GM19035 (cell line): ENCODE measurements at regions not wholly inside any gene's neighbourhood (a gene's known extent, or its start where the extent isn't known, plus 50 kb on each side); places are given as distances from the start of the nearest gene placed in this dataset.

Experiments used
- ATAC-seq: cut with Tn5 transposase; IDR thresholded peaks from one replicate; pipeline ENCODE4 v1.9.1; 2021; ENCODE audit not compliant: unreplicated experiment

DNA sequence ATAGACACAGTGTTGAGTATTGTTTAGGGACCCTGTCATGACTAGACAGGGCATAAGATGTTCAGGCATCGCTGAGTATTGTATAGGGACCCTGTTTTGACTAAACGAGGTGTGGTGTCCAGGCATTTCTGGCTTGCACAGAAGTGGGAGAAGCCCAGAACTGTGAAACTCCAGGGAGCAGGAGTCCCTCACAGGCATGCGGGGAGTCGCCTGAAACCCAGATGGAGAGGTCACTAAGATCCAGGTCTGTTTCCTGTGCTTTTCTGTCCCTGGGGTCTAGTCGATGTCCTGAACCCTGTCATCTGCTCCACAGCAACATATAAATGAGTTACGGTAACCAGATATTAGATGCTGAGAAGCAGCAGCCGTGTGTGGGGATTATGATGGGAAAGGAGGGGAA, 469.0 kb upstream of the SALL3 start:
- no peak for ATAC-seq

DNA sequence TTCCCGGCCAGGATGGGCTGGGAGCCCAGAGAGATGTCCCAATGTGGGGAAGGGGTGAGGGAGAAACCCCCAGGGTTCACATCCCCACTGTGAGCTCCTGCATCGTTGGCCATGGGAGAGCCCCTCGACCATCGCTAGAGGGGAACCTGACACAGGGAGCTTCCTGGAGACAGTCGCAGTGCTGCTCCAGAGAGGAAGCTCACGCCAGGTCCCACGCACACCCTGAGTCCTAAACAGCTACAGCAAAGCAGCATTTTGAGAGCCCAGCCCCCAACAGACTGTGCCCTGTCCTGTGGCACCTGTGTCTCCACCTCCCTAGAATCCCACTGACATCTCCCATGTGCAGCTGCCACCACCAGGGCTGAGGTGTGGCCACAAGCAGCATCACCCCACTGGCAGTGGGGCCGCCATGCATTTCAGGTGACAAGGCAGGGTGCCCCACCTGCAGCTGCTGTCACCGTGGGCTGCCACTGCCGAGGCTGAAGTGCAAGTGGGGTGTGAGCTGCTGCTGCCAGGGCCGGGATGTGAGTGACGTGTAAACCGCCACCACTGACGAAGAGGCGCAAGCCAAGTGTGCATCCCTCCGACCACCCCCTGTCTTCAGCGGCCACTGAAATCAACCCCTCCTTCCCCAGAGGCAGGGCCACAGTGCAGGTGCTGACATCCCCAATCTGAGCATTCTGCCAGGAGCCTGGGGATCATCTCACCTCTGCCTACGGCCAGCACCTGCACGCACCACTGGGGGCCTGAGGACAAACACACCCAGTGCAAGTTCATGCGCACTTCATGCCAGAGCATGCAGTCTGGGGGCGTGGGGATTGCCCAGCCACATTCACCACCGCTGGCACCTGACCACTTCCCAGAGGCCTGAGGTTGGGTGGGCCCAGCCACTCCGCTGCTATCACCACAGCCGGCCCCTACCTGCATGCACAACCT, 467.7 kb upstream of the SALL3 start:
- no peak for ATAC-seq

DNA sequence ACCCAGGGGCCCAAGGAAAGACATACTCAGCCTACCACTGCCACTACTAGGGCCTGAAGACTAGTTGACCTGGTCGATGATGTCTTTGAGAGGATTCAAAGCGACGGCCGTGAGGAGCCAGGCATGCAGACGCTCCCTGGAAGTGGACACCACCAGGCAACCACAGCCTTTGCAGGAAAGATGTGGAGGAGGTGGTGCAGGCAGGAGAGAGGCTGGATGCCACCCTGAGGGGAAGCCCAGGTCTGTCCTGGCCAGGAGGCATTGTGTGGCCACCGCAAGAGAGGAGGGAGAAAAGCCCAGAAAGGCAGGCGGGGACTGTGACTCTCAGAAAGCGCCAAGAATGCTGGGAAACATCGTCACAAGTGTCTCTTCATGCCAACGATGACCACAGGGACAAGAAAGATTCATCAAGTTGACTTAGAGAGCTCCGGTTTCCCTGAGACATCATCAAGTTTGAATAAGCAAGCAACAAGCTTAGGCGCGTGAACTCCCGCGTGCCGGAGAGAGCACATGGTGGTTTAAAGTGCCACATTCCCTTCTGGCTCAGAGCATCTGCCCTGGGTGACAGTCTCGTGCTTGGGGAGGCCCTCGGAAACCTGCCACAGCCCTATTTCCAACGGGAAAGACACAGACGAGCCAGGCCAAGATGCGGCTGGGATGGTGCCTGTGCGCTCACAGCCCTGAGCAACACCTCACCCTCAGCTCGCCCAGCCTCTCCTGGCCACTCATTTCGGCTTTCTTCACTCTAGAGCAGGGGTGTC, 464.5 kb upstream of the SALL3 start:
- no peak for ATAC-seq

DNA sequence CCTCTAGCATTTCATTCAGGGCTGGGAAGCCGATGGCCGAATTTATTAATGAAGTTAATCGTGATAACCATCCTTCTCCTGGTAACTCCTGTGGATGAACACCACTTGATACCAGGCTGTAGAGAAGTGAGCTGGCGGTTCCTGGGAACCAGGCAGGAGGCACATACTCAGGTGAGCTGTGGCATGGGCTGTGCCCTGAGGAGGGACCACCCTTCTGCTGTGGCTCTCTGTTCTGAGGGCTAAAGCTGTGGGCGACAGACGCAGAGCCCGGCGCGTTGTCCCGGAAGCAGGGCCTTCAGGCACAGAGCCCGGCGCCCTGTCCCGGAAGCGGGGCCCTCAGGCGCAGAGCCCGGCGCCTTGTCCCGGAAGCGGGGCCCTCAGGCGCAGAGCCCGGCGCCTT, 462.3 kb upstream of the SALL3 start:
- ATAC-seq = no peak

DNA sequence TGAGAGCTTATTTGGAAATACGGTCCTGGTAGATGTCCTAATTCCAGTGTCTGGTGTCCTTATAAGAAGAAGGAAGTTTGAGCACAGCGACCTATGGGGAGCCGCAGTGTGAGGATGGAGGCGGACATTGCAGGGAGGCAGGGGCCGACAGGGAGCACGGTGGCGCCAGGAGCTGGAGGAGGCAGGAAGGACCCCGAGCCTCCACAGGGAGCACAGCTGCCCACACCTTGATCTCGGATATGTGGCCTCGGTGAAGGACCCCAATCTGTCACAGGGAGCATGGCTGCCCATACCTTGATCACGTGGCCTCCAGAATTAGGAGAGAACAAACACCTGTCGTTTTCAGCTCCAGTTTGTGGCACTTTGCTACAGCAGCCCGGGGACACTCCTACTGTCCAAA, 461.6 kb upstream of the SALL3 start:
- no peak for ATAC-seq

DNA sequence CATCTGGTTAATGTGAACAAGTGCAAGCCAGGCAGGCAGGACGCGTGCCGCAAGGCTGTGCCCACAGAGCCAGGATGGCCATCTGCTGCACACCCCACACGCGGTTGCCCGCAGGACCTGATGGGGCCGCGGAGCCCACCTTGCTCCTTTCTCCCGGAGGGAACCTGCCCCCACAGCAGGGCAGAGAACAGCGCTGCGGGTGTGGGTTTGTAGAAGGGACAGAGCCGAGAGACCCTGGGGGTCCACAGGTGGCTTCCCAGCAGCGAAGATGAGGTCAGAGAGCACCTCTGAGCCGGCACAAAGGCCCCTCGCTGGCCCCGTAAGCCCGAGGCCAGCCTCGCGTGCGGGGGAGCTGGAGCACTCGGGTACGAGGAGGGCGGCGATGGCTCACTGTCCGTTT, 460.8 kb upstream of the SALL3 start:
- ATAC-seq = no peak

DNA sequence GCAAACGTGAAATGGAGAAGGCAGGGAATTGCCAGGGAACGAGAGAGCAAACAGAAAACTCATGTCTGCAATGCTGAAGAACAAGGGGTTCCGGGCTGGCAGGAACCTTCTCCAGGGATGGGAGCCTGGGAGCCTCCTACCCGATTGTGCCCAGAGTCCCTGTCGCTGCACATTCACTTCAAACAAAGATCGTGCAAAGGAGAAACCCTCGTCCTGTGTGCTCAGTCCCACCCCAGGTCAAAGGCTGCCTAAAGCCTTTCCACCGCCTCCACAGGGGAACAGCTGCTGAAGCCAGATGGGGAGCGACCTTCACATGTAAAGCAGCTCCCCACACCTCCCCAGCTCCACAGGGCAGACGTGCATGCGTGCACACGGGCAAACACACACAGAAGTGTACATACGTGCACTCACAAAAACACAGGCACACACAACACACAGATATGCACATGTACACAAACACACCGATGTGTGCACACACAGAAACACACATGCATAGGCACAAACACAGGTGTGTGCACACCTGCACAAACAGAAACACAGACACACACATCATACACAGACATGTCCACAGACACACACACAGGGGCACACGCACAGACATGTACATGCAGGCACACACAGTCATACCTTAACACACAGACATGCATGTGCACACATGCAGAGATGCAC, 460.1 kb upstream of the SALL3 start:
- ATAC-seq = no peak

DNA sequence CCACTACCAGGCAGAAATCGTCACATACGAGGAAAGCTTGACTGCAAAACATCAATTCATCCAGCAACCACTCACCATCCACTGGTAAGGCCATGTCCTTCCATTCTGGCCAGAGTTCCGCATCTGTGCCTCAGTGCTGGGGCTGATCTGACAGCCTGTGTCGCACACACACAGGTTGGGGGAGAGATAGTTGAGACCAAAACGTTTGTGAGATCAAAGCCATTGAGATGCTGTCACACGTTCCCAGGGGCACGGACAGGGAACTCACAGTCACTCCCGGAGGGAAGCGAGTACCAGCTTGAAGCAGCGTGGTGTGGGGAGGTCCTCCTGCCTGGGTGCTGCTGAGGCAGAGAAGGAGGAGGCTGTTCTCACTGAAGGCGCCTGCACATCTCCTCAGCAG, 458.5 kb upstream of the SALL3 start:
- no peak for ATAC-seq

DNA sequence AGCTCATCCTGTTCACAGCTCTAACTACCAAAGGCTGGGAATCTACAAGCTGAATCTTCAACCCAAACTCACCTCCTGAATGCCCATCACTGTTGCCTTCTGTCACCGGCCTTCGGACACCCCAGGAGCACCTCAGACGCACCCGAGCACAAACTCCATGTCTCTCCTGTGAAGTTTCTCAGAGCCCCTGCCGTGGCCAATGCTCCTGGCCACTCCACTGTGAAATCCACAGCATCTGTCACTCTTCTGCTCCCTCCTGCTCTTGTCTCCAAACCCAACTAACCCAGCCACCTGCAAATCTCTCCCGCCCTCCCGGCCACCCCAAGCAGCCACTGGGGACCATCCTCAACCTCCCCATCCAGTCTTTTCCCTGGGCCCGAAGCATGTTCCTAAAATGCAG, 457.9 kb upstream of the SALL3 start:
- no peak for ATAC-seq

DNA sequence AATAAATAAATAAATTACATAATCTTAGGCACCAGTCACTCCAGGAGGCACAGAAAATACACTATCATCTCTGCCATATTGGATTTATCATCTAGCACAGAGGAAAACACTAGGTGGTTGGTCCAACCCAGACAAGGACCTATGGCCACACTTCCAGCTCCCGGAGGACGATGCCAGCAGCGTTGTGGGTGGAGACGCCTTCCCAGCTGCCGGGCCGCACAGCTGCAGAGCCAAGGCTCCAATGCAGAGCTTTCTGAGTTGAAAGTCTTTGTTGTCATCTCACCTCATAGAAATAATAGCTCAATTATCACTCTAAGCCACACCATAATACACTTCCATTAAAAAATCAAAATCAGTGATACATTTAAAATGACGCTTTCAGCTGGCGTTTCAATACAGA, 457.1 kb upstream of the SALL3 start:
- ATAC-seq = no peak

DNA sequence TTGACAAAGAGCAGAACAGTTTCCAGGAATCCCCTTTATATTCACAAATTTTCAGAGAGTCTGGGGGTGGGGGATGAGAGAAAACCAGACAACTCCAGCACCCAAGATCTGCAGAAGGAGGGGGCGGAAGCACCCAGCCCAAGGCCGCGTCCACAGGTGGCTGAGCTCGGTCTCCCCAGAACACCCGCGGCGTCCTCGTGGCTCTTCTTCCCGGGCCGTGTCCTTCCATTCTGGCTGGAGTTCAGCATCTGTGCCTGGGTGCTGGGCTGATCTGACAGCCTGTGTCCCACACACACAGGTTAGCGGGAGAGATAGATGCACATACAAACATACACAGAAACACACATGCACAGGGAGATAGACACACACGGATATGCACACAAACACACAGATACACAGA, 455.8 kb upstream of the SALL3 start:
- no peak for ATAC-seq

DNA sequence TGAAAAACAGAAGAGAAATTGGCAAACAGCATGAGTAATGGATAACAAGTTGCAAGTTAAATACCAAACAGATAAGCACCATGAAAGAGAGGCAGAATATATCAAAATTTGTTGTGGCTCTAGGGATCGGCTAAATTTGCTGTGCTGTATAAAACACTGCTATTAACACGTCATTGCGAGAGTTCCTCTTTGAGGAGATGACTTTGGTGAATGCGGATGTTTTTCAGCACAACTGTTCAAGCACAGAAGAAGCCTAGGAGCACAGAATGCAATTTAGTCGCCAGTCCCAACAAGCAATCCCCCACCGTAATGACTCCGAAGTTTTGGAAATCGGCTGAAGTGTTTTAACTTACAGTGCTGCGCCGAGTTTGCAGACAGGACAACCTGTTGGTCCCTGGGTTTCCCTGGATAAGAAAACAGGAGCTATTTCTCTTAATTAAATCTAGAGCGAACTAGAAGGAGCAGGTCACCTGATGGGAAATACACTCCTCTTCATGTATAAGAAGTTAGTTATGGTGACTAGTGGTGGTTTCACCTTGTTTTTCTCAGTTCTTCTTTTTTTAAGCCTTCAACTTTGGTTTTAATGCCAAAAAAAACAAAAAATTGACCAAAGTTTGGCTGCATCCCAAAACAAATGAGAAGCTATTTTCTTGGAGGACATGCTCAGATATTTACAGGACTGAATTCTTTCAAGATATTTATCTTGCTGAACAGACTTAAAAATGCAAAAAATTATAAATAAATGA, 454.1 kb upstream of the SALL3 start:
- no peak for ATAC-seq

DNA sequence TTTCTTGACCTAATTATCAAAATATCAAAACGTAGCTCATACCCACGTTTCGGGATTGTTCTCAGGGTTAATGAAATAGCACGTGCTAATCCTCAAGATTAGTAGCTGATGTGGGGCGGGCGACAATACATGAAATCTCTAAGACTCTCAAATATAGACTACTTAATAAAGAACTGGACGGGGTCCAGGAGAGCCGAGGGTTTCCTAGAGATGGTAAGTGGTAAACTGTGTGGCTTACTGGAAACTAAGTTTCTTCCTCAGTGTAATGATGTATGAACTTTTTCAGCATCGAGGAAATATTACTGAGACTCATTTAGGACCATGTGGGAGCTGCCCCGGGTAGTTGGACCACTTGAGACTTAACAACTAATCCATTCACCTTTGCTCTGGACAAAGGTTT, 453.3 kb upstream of the SALL3 start:
- no peak for ATAC-seq

DNA sequence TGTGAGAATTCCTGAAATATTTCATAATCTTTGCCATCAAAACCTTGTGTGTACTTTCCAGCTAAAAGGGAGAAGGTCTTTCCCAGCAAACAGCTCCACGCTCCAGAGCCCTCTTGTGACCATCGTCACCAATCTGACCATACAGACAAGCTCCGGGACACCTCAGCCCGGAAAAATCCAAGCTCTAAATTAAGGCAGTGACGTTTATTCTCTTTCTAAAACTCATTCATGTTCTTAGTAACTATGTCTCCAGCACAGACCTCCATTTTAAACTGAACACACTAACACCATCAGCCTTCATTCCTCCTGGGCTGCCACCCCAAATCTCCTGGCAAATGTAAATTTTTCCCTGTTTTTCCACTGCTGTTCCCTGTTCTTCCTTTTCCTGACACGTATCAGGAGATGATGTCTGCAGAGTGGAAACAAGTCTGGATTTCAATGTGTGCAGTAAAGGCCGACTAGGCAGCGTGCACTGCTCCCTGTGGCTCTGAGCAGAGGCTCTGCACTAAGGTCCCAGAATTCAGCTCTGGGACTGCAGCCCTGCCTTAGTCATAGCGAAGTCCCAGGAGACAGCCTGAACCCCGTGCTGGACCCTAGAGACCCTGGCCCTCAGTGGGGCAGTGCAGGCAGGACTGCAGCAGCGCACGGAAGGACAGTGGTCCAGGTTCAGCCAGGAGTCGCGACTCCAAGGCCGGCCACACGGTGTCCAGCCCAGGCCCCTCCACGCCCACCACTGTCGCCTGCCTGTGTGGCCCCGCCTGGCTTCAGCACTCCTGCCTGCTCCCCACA, 452.5 kb upstream of the SALL3 start:
- ATAC-seq = no peak

DNA sequence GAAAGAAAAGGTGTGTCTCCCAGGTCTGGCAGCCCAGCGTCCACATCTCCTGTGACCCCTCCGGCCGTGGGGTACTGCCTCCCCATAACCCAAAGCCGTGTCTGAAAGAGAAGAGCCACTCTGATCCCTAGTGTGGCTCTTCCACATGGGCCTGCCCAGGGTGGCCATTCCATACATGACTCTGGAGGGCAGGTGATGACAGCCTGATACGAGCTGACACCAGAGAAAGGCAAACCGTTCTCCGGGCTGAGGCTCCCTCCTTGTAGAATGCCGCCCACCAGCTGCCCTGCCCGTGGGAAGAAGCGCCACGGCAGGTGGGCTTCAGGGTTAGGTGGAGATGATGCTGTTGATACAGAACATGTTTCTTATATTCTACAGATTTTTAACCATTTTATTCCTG, 451.6 kb upstream of the SALL3 start:
- ATAC-seq = no peak

DNA sequence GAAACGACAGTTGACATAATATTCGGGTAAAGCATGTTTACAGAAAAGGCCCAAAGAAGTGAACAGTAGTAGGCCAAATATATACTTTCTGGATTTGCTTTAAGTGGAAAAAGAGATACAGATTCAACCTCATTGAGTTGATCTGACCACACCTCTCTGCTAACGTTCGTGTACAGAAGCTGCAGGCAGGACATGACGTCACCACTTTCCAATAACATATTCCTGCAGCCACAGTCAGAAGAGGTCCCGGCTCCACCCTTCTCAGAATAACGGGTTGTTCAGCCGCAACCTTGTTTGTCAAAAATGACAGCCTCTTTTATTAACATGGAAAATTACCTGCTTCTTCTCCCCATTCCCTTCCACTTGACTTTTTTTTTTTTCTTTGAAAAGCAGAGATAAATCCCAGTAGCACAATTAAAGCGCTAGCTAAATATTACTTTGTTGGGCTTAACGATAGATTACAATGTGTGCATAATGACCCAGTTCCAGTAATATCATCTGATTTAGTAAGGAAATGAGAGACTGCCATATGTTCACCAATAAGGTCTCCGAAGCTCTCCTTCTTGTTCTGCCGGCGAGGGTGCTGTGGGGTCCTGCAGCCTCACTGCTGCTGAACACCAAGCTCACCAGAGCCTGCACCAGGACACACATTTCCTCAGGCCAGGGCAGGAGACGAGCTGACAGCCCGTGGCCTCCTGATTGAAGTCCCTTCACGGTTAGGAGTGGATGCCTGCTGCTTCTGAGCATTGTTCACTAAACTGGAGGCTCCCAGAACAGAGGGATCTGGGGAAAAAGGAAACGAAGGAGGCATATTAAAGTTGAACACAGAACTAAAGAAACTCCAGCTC, 451.0 kb upstream of the SALL3 start:
- ATAC-seq = no peak

DNA sequence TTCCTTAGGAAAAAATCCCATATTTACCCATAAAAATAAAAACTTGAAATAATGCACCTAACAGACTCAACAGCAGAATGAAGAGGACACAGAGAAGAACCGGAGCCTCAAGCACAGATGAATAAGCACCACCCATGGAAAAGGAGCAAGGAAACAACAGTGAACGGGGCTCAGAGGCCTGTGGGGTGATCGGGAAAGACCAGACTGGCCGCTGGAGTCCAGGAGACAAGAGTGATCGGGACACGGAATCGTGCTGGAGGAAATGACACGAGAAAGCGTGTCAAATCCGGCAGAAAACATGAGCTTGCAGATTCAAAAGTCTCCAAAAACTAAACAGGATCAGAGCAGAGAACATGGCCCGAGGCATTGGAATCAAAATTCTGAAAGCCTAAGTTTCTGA, 448.0 kb upstream of the SALL3 start:
- no peak for ATAC-seq

DNA sequence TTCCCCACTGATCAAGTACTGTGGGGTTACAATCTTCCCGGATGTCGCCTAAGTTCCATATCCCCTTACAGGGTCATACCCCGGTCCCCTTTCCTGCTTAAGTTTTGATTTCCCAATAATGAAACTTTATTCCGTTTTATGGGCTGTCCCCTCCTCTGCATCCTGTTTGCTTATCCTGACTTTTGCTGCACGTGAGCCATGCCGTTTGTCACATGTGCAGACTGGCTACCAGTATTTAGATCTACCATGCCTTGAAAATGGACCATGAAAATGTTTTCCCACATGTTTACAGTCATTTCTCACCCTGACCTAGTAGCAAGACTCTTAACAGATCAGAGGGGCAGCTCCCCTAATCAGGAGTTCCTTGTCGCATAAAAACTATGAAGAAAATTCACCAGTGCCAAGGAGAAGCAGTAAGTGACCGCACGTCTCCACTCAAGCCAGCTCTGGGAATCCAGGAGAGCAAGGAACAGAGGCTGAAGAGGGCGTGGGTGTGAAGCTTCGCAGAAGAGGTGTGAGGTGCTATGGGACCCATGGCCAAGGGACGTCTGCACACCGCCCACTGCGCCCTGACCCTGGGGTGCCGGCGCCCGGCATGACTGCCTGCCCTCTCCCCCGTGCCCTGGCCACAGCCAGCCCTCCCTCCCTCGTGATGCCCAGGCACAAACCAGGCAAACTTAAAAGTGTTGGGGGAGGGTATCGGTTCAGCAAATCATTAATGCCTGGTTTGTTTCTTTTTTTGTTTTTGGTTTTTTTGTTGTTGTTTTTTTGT, 440.8 kb upstream of the SALL3 start:
- no peak for ATAC-seq
